KOPT-K1 (cell line): ENCODE measurements at regions not wholly inside any gene's neighbourhood (a gene's known extent, or its start where the extent isn't known, plus 50 kb on each side); places are given as distances from the start of the nearest gene placed in this dataset.
"Not testable (repeated sequence)": the region's sequence is repeated elsewhere in the genome, so short reads cannot be mapped to it uniquely, and the experiment has no call there.

Experiments used
- H3K27ac ChIP-seq: fragments of 200-600 bp; sonication (generic); 2 replicates; pipeline ENCODE4 v1.5.1; 2016; ENCODE audit warnings: antibody characterized with exemption, mild to moderate bottlenecking, low read depth, low read length; ENCODE audit not compliant: poor library complexity, severe bottlenecking
- H3K36me3 ChIP-seq: fragments of 200-600 bp; sonication (generic); 2 replicates; pipeline ENCODE4 v1.5.1; 2017; ENCODE audit warnings: antibody characterized with exemption, mild to moderate bottlenecking, low read length, moderate library complexity; ENCODE audit not compliant: insufficient read depth
- H3K9me3 ChIP-seq: fragments of 200-600 bp; sonication (generic); 2 replicates; pipeline ENCODE4 v1.5.1; 2017; ENCODE audit warnings: antibody characterized with exemption, low read length, mild to moderate bottlenecking; ENCODE audit not compliant: insufficient read depth, poor library complexity, severe bottlenecking

DNA sequence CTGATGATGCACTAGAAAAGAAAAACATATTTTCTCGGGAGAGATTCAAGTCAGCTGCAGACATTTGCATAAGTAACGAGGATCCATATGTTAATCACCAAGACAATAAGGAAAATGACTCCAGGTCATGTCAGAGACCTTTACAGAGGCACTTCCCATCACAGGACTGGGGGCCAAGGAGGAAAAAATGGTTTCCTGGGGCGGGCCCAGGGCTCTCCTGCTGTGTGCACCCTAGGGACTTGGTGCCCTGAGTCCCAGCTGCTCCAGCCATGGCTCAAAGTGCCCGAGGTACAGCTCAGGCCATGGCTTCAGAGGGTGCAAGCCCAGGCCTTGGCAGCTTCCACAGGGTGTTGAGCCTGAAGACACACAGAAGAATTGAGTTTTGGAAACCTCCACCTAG, 415.4 kb upstream of the FRG1 start:
- Histone ChIP-seq H3K9me3 (peaks cover 29% of the 10 kb centered on the region), H3K36me3 (no peaks in the 10 kb centered on the region), H3K27ac (no peak overlapping the region)

DNA sequence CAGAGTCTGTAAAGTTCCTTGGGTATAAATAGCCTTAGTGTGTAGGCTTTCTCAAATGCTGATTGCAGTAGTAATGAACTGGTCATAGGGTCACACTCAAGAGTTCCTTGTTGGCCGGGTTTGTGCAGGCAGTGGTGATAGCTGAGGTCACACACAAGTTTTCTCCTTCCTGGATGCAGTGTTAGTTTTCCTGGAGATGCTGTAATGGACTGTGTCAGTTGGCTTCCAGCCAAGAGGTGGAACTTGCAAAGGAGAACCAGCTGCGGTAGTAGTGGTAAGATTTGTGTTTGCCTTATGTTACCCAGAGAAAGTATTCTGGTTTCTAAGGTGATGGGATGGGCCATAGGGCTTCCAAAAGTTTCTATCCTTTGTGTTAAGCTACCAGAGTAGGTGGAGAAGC, 409.8 kb upstream of the FRG1 start:
- no peaks in the 10 kb centered on the region for H3K36me3 ChIP-seq
- peaks cover 25% of the 10 kb centered on the region for H3K9me3 ChIP-seq
- H3K27ac ChIP-seq, result no peak overlapping the region

DNA sequence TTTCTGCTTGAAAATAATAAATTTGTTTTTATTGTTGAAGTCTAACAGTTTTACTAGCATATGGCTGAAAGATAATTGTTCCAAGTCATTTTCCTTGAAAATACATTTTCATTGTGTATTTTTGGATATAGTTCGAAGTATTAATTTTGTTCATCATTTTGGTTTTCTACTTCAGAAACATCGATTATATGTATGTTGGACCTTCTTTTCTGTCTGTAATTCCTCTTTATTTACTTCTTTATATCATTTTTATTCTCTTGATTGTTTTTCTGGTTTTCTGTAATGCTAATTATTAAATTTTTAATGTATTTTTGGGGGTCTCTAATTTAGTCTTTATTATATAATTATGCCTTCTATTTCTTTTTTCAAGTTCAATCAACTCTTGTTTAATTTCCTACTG, 407.1 kb upstream of the FRG1 start:
- H3K36me3 ChIP-seq, result no peaks in the 10 kb centered on the region
- H3K9me3 ChIP-seq, result peaks cover 13% of the 10 kb centered on the region
- no peak overlapping the region for H3K27ac ChIP-seq

DNA sequence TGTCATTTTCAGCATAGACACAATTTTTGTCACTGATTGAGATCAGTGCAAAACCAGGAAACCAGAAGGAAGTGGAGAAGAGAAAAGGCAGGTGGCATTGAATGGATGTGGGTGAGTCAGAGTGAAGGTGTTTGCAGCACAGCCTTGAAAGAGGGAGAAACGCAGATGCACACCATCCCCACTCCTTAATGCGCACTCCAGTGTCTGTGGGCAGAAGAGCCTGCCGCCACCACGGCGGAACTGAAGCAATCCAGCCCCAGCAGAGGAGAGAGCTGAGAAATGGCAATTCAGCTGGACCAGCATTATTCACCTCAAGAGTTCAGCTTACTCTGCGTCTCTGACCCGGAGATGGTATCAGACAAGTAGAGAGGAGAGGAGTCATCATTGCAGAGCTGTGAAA, 393.1 kb upstream of the FRG1 start:
- no peaks in the 10 kb centered on the region for H3K36me3 ChIP-seq
- H3K9me3 ChIP-seq, result no peaks in the 10 kb centered on the region
- H3K27ac ChIP-seq, result no peak overlapping the region

DNA sequence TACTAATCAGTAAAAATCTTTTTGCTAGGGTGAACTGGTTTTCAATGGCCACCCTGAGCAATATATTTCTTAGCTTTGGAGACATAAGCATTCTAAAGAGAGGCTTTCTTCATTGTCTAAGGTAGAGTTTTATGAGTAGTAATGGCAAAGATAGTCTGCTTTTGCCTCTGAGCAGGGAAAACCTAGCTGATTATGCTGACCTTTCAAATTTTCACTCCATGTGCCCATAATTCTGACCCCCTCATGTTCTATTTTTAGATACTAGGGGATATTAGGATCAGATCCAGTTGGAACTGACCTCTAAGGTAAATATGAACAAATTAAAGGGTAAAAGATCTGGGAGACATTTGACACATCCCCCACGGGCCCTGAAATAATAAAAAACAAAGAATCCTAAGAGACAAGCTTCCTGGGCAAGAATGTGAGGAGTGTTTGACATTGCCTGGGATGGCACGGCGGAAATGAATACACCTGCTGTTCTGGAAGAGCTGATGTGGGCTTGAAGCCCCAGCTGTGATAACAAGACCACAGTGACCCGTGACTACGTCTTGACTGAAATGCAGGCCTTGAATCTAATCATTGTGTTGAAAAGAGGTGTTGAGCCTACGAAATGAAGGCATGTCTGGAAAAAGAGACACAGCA, 392.1 kb upstream of the FRG1 start:
- Histone ChIP-seq H3K36me3 (no peaks in the 10 kb centered on the region), H3K9me3 (no peaks in the 10 kb centered on the region), H3K27ac (no peak overlapping the region)

DNA sequence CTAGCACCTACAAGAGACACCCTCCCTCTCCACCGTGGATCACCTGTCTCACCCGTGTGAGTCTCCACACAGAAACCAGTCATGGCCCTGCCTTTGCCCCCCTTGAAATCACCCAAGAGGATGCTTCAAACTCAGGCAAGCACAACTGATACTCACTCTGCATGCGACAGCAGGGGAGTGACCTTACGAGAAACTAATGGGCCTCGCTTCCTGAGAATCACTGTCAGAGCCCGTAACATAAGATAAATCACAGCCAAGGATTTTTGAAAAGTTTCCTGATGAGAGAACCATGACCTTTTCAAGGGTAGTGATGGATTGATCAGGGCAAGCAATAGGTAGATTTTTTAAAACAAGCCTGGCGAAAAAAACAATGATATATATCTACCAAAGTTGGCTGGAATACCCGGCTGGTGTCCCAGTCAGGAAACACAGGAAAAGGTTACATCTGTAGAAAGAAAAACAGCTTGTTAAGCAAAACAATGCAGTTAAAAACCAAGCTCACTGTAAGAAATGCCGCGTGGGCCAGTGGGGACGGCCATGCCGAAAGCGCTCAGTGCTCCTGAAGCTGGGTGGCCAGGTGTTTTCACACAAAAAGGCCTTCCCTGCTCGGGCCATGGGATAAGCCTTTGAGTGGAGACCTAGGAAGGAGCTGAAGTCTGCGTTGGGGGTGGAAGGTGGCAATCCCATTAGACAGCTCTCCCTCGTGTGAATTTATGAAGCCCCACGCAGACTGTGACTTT, 388.6 kb upstream of the FRG1 start:
- H3K36me3 ChIP-seq, H3K27ac ChIP-seq, H3K9me3 ChIP-seq: not testable (repeated sequence)

DNA sequence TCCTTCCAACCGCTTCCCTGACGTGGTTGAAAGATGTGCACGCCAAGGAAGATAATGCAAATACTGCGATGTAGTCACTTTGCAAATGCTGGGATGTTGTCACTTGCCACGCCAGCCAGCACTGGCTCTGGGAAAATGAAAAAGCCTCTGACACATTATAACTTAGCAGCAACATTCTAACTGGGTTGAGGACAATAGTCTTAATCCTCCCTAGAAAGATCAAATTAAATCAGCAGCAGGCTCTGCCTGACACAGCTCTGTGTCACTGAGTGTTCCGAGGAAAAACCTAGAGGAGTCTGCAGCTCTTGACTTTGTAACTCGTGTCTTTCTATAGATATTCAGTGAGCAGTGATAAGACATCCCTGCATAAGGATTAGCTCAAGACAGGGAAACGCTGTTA, 380.1 kb upstream of the FRG1 start:
- not testable (repeated sequence) for H3K36me3 ChIP-seq, H3K27ac ChIP-seq, H3K9me3 ChIP-seq

DNA sequence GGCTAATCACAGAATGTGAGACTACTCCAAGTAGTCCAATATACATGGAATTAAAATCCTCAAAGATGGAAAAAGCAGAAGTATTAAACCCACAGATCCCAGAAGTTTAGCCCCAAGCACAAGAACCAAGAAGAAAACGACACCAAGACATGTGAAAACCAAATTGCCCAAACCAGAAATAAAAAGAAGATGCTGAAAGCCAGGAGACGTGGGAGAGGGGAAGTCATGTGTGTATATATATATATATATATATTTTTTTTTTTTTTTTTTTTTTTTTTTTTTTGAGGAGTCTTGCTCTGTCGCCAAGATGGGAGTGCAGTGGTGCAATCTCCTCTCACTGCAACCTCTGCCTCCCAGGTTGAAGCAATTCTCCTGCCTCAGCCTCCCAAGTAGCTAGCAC, 376.9 kb upstream of the FRG1 start:
- not testable (repeated sequence) for H3K9me3 ChIP-seq, H3K36me3 ChIP-seq, H3K27ac ChIP-seq

DNA sequence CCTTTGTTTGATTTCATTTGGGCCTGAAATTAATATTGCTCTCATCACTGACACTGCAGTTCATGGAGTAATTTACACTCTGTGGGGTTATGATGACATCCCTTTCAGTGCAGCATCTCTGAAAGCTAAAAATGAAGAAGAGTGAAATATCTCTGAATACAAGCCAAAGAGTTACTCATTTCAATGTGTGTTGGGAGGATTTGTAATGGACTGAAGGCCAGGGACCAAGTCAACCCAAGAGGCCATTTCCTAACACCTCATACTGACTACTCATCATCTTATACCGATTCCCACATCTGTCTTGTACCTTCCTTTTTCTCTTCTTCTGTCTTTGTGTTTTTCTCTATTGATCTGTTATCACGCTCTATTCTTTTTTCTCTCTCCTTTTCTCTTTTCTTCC, 374.4 kb upstream of the FRG1 start:
- H3K36me3 ChIP-seq, H3K9me3 ChIP-seq, H3K27ac ChIP-seq: not testable (repeated sequence)

DNA sequence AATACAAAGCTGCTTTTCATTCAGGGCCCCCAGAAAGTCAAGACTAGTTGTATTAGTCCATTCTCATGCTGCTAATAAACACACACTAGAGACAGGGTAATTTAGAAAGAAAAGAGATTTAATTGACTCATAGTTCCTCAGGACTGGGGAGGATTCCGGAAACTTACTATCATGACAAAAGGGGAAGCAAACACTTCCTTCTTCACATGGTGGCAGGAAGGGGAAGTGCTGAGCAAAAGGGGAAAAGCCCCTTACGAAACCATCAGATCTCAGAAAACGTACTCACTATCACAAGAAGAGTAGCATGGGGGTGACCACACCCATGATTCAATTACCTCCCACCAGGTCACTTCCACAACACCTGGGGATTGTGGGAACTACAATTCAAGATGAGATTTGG, 373.8 kb upstream of the FRG1 start:
- H3K9me3 ChIP-seq, H3K36me3 ChIP-seq, H3K27ac ChIP-seq: not testable (repeated sequence)

DNA sequence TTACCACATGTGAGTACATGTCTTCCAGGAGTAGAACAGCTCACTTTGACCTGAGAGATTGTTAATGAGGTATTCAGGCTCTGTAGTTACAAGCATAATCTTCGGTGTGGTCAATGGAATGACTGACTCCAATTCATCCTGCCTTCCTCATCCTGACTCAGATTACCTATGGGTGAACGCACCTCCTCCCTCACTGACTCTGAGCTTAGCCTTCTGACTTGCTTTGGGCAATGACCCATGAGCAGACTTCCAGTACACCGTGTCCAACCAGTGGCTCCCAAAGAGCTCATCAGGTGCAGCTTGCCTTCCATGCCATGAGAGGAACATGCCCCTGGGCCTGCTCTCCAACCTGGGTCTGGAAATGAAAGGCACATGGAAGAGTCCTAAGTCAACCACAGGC, 361.0 kb upstream of the FRG1 start:
- H3K27ac ChIP-seq, H3K36me3 ChIP-seq, H3K9me3 ChIP-seq: not testable (repeated sequence)

DNA sequence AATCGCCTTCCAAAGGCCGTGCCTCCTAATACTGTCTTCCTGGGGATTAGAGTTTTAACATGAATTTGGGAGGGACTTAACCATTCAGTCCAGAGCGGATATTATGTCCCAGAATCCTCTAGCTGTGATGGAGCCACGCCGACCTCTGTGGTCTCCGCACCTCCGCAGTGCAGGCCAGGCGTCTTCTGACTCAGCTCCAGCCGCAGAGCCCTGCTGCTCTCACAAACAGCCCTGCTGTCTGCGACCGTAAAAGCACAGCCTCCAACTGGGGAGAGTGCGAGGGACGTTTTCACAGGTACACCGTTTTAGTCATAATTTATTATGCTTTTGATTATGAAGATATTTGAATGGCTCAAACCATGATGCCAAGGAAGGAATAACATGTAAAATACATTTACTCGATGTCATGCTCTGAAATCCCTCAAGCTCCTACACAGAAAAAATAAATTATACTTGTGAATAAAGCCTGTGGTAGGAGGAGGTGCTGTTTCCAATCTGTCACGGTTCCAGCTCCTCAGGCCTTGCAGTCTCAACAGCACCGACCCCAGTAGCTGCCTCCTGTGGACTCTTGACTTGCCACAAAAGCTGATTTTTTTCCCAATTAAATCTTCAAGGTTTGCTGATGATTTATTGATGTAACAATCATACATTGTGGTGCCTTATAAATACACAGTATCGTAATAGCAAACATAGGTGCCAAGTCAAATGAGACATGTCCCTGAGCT, 353.6 kb upstream of the FRG1 start:
- not testable (repeated sequence) for H3K9me3 ChIP-seq, H3K27ac ChIP-seq, H3K36me3 ChIP-seq

DNA sequence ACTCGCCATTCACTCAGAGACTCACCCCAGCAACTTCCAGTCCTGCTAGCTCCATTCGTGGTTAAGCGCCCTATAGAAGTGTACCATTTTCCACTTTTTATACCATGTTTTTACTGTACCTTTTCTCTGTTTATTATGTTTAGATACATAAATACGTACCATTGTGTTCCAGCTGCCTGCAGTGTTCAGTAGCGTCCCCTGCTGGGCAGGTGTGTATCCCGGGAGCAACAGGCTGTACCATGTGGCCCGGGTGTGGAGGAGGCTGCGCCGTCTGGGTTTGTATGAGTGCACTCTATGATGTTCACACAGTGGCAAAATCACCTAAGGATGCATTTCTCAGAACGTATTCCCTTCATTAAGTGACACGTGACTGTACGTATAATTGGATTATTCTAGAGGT, 351.5 kb upstream of the FRG1 start:
- H3K27ac ChIP-seq, H3K36me3 ChIP-seq, H3K9me3 ChIP-seq: not testable (repeated sequence)

DNA sequence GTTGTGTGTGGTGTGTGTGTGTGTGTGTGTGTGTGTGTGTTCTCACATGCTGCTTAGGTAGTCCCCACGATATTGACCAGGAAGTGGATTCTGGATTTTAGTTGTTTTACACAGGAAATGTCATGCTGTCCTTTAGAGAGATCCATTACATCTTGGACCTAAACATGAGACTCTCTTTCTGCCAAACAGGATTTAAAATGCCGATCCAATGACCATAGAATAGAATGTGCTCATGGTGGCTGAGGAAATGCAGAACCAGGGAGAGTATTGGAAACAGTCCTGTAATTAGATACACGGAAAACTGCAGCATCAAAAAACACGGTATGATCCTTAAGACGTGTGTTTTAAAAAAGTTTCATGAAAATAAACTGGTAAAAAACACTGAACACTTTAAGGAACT, 347.8 kb upstream of the FRG1 start:
- Histone ChIP-seq H3K27ac (no peak overlapping the region), H3K9me3 (no peaks in the 10 kb centered on the region), H3K36me3 (no peaks in the 10 kb centered on the region)

DNA sequence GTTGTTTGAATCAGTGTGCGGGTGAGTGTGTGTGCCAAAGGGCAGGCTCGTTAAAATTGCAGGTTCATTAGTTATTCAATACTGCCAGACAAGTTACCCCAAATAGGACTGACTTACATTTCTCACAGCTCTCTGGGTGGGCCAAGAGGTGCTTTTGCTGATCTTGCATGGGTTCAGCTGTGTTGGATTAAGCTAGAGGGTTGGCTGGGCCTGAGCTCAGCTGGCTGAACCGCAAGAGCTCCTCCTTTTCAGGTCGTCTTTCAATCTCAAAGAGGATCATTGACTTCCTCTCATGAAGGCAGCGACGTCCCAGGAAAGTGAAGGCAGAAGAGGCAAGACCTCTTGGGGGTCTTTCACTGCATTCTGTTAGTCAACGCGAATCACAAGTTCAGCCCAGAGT, 343.3 kb upstream of the FRG1 start:
- H3K9me3 ChIP-seq, result no peaks in the 10 kb centered on the region
- H3K27ac ChIP-seq, result no peak overlapping the region
- no peaks in the 10 kb centered on the region for H3K36me3 ChIP-seq

DNA sequence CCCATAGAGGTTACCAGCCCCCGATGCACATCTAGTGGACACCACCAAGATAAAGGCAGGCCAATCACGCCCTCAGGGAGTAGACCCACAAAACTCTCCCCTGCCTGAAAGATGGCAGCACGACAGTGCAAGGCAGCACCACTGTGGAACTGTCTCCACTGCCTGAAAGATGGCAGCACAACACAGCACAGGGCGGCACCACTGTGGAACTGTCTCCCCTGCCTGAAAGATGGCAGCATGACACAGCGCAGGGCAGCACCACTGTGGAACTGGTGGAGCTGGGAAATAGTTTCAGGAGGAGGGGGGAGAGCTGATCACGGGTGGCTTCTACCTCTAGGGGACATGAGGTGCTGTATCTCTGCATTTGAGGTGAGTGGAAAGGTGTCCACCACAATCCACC, 340.4 kb upstream of the FRG1 start:
- Histone ChIP-seq H3K9me3 (no peaks in the 10 kb centered on the region), H3K27ac (no peak overlapping the region), H3K36me3 (no peaks in the 10 kb centered on the region)
